Fibroblast of the aortic adventitia (primary cell): ENCODE measurements at regions not wholly inside any gene's neighbourhood (a gene's known extent, or its start where the extent isn't known, plus 50 kb on each side); places are given as distances from the start of the nearest gene placed in this dataset.
A peak's percentile ranks its signal among the peaks of the same experiment; 100 is the strongest.

Experiments
- DNase-seq: peaks from one replicate; pipeline ENCODE4 v3.0.0-alpha.2; 2010; ENCODE audit warnings: low read depth
- H3K4me3 ChIP-seq: 2 replicates; pipeline ENCODE4 v1.5.1; 2011; ENCODE audit warnings: low read depth, mild to moderate bottlenecking, control low read depth, low read length, moderate library complexity
- CTCF ChIP-seq: IDR thresholded peaks from 2 replicates; pipeline ENCODE4 v1.5.1; 2011; ENCODE audit warnings: mild to moderate bottlenecking, low read length, control low read depth, inconsistent platforms; ENCODE audit not compliant: insufficient read depth

- H3K4me3 ChIP-seq: no peak overlapping the region
- TF ChIP-seq CTCF: no peak
- DNase-seq: no peak
These were observed 80.0 kb upstream of the CLCN4 start for GRCh38 chrX:10076765-10077164.

GRCh38 chrX:10077425-10078188 lies 79.2 kb upstream of the CLCN4 start:
- DNase-seq: no peak
- no peak for TF ChIP-seq CTCF
- H3K4me3 ChIP-seq: no peak overlapping the region

- DNase-seq: no peak
- TF ChIP-seq CTCF: no peak
- H3K4me3 ChIP-seq: no peak overlapping the region
These were observed 78.5 kb upstream of the CLCN4 start for GRCh38 chrX:10078266-10078665.

GRCh38 chrX:10079231-10079630 lies 77.5 kb upstream of the CLCN4 start:
- no peak overlapping the region for H3K4me3 ChIP-seq
- no peak for TF ChIP-seq CTCF
- peak; percentile 8 for DNase-seq

GRCh38 chrX:10083809-10084208 lies 73.0 kb upstream of the CLCN4 start:
- DNase-seq: peak; percentile 53
- H3K4me3 ChIP-seq: no peak overlapping the region
- no peak for TF ChIP-seq CTCF

- no peak for TF ChIP-seq CTCF
- H3K4me3 ChIP-seq: no peak overlapping the region
- DNase-seq: peak; percentile 32
These were observed 71.6 kb upstream of the CLCN4 start for GRCh38 chrX:10085223-10085622.

- DNase-seq: no peak
- TF ChIP-seq CTCF: no peak
- no peak overlapping the region for H3K4me3 ChIP-seq
These were observed 70.1 kb upstream of the CLCN4 start for GRCh38 chrX:10086676-10087075.
